ENCODE measurements at regions not wholly inside any gene's neighbourhood (a gene's known extent, or its start where the extent isn't known, plus 50 kb on each side); places are given as distances from the start of the nearest gene placed in this dataset.

DNA sequence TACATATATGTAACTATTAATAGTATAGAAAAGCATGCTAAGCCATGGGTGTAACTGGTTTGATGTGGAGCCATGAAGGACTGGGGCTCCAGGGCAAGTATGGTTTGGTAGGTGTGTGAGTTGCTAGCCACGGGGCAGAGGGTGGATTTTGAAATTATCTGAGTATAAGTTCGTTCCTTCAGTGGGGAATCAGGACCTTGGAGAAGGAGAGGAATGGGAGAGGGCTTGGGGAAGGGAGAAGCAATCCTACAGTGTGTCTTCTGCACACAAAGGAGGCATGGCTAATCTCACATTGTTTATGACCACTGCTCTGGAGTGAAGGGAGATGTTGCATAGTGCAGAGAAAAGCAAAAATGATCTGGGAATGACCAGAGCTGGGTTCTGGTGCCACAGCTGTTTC, 127.8 kb upstream of the CADM1 start:
- H3K79me2 ChIP-seq (replicated peaks; ENCODE audit: insufficient read depth, low read length) = no peaks in the 10 kb centered on the region
- no peak overlapping the region for H3K4me2 ChIP-seq (ENCODE audit: low read length)
- no peaks in the 10 kb centered on the region for H3K27me3 ChIP-seq (ENCODE audit: insufficient read depth, low read depth, low read length)
- H3K36me3 ChIP-seq (ENCODE audit: insufficient read depth, low read length) = no peaks in the 10 kb centered on the region
- TF ChIP-seq POLR2AphosphoS5 (IDR thresholded peaks at IDR 0.05) (no peak), EP300 (conservative IDR thresholded peaks at IDR 0.05; ENCODE audit: poor library complexity, severe bottlenecking) (no peak), SMC3 (conservative IDR thresholded peaks at IDR 0.05; ENCODE audit: poor library complexity) (no peak), MXI1 (conservative IDR thresholded peaks at IDR 0.05; ENCODE audit: poor library complexity, severe bottlenecking) (no peak)
- TF ChIP-seq, protein P1, sequence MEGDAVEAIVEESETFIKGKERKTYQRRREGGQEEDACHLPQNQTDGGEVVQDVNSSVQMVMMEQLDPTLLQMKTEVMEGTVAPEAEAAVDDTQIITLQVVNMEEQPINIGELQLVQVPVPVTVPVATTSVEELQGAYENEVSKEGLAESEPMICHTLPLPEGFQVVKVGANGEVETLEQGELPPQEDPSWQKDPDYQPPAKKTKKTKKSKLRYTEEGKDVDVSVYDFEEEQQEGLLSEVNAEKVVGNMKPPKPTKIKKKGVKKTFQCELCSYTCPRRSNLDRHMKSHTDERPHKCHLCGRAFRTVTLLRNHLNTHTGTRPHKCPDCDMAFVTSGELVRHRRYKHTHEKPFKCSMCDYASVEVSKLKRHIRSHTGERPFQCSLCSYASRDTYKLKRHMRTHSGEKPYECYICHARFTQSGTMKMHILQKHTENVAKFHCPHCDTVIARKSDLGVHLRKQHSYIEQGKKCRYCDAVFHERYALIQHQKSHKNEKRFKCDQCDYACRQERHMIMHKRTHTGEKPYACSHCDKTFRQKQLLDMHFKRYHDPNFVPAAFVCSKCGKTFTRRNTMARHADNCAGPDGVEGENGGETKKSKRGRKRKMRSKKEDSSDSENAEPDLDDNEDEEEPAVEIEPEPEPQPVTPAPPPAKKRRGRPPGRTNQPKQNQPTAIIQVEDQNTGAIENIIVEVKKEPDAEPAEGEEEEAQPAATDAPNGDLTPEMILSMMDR (IDR thresholded peaks at IDR 0.05; ENCODE audit: poor library complexity, severe bottlenecking) = no peak
- H3K27ac ChIP-seq (ENCODE audit: low read length) = no peak overlapping the region
- no peaks in the 10 kb centered on the region for H3K9me3 ChIP-seq (ENCODE audit: low read length)
- no peak overlapping the region for H3K9ac ChIP-seq (ENCODE audit: low read length)
- no peaks in the 10 kb centered on the region for H3F3A ChIP-seq (ENCODE audit: insufficient read depth, low read length, poor library complexity, severe bottlenecking)
- H4K20me1 ChIP-seq (ENCODE audit: insufficient read depth) = no peaks in the 10 kb centered on the region
- no peak overlapping the region for H3K4me3 ChIP-seq (ENCODE audit: low read length)
- no peaks in the 10 kb centered on the region for H3K9me2 ChIP-seq (ENCODE audit: insufficient read depth, low read length)
- no peak overlapping the region for H2AFZ ChIP-seq (ENCODE audit: low read depth, low read length)

DNA sequence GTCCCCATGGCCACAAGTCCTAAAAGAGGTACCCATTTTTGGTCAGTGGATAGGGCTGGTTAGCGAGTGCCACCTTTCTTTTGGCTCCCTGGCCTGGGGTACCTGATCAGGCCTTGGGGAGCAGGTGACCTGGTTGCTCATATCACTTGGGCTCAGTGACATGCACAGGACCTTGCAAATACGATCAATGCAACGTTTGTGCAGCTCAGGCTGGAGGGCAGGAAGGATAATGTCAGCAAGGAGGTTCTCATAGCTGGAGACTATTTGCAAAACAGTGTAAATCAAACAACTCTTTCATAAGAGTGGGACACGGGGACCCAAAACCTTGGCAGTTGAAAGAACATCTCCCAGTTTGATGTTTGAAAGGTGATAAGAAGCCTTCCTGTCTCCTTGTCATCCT, 127.4 kb upstream of the CADM1 start:
- H3K9me2 ChIP-seq (ENCODE audit: insufficient read depth, low read length) = no peaks in the 10 kb centered on the region
- no peaks in the 10 kb centered on the region for H3K27me3 ChIP-seq (ENCODE audit: insufficient read depth, low read depth, low read length)
- H2AFZ ChIP-seq (ENCODE audit: low read depth, low read length) = no peak overlapping the region
- no peaks in the 10 kb centered on the region for H3K79me2 ChIP-seq (replicated peaks; ENCODE audit: insufficient read depth, low read length)
- H3K4me2 ChIP-seq (ENCODE audit: low read length) = no peak overlapping the region
- H3K9ac ChIP-seq (ENCODE audit: low read length) = no peak overlapping the region
- H3K27ac ChIP-seq (ENCODE audit: low read length) = no peak overlapping the region
- no peaks in the 10 kb centered on the region for H3K36me3 ChIP-seq (ENCODE audit: insufficient read depth, low read length)
- H3F3A ChIP-seq (ENCODE audit: insufficient read depth, low read length, poor library complexity, severe bottlenecking) = no peaks in the 10 kb centered on the region
- H3K4me3 ChIP-seq (ENCODE audit: low read length) = no peak overlapping the region
- H3K9me3 ChIP-seq (ENCODE audit: low read length) = no peaks in the 10 kb centered on the region
- no peaks in the 10 kb centered on the region for H4K20me1 ChIP-seq (ENCODE audit: insufficient read depth)
- TF ChIP-seq, protein P2, sequence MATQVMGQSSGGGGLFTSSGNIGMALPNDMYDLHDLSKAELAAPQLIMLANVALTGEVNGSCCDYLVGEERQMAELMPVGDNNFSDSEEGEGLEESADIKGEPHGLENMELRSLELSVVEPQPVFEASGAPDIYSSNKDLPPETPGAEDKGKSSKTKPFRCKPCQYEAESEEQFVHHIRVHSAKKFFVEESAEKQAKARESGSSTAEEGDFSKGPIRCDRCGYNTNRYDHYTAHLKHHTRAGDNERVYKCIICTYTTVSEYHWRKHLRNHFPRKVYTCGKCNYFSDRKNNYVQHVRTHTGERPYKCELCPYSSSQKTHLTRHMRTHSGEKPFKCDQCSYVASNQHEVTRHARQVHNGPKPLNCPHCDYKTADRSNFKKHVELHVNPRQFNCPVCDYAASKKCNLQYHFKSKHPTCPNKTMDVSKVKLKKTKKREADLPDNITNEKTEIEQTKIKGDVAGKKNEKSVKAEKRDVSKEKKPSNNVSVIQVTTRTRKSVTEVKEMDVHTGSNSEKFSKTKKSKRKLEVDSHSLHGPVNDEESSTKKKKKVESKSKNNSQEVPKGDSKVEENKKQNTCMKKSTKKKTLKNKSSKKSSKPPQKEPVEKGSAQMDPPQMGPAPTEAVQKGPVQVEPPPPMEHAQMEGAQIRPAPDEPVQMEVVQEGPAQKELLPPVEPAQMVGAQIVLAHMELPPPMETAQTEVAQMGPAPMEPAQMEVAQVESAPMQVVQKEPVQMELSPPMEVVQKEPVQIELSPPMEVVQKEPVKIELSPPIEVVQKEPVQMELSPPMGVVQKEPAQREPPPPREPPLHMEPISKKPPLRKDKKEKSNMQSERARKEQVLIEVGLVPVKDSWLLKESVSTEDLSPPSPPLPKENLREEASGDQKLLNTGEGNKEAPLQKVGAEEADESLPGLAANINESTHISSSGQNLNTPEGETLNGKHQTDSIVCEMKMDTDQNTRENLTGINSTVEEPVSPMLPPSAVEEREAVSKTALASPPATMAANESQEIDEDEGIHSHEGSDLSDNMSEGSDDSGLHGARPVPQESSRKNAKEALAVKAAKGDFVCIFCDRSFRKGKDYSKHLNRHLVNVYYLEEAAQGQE (IDR thresholded peaks at IDR 0.05; ENCODE audit: borderline replicate concordance) = no peak
- TF ChIP-seq TAF1 (IDR thresholded peaks at IDR 0.05; ENCODE audit: low read depth) (no peak), SMC3 (conservative IDR thresholded peaks at IDR 0.05; ENCODE audit: poor library complexity) (no peak), POLR2AphosphoS5 (IDR thresholded peaks at IDR 0.05) (no peak), EP300 (conservative IDR thresholded peaks at IDR 0.05; ENCODE audit: poor library complexity, severe bottlenecking) (no peak), MXI1 (conservative IDR thresholded peaks at IDR 0.05; ENCODE audit: poor library complexity, severe bottlenecking) (no peak), RAD21 (conservative IDR thresholded peaks at IDR 0.05) (no peak), EZH2 (IDR thresholded peaks at IDR 0.05; ENCODE audit: borderline replicate concordance, insufficient read depth, low read length, poor library complexity, severe bottlenecking) (no peak)
- TF ChIP-seq, protein P1 (IDR thresholded peaks at IDR 0.05; ENCODE audit: poor library complexity, severe bottlenecking) = no peak

Measured in neural cell (in vitro differentiated cells).